GM18502 (cell line): ENCODE measurements at regions not wholly inside any gene's neighbourhood (a gene's known extent, or its start where the extent isn't known, plus 50 kb on each side); places are given as distances from the start of the nearest gene placed in this dataset.

Experiments used
- ATAC-seq: cut with Tn5 transposase; IDR thresholded peaks from one replicate; pipeline ENCODE4 v1.9.1; 2021; ENCODE audit warnings: mild to moderate bottlenecking; ENCODE audit not compliant: unreplicated experiment, poor library complexity

DNA sequence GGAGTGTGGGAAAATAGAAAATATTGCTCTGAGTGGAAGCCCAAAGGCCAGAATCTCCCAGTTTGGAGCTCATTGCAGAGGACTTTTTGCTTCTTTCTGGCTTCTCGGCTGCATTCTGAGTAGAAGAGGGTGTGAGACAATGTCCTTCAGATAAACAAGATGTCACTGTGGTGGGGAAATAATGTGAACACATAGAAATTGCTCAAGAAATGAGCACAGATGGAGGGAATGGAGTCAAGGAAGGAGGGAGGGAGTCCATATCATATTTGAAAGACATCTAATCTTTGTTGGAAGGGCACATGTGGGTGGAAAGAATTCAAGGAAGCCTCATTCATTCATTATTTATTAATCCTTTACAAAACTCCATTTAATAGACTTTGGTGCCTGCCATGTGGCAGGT is 145.3 kb downstream of the FAM43A start:
- no peak for ATAC-seq

GRCh38 chr3:194832346-194833104 is 146.8 kb downstream of the FAM43A start:
- ATAC-seq: no peak

- no peak for ATAC-seq
Measured at GRCh38 chr3:194833114-194833910, 147.6 kb downstream of the FAM43A start.

GRCh38 chr3:194836661-194837060 is 151.0 kb downstream of the FAM43A start:
- no peak for ATAC-seq

GRCh38 chr3:194837457-194838127 is 151.9 kb downstream of the FAM43A start:
- ATAC-seq: no peak

DNA sequence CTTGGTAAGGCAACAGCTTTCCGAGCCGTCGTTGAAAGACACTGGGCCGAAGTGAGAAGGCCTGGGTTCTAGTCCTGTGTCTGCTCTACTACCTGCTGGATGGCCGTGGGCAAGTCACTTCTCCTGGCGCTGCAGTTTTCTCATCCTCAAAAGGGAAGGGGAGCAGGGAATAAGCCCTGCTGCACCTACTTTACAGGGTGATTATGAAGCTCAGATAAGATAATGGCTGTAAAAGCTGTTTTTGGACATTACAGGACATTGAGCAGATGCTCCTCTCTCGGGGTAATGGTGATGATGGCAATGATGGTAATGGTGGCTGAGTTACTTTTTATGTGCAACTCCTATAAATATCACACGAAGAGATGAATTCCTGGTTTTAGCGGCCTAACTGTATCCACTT is 152.6 kb downstream of the FAM43A start:
- ATAC-seq: no peak

DNA sequence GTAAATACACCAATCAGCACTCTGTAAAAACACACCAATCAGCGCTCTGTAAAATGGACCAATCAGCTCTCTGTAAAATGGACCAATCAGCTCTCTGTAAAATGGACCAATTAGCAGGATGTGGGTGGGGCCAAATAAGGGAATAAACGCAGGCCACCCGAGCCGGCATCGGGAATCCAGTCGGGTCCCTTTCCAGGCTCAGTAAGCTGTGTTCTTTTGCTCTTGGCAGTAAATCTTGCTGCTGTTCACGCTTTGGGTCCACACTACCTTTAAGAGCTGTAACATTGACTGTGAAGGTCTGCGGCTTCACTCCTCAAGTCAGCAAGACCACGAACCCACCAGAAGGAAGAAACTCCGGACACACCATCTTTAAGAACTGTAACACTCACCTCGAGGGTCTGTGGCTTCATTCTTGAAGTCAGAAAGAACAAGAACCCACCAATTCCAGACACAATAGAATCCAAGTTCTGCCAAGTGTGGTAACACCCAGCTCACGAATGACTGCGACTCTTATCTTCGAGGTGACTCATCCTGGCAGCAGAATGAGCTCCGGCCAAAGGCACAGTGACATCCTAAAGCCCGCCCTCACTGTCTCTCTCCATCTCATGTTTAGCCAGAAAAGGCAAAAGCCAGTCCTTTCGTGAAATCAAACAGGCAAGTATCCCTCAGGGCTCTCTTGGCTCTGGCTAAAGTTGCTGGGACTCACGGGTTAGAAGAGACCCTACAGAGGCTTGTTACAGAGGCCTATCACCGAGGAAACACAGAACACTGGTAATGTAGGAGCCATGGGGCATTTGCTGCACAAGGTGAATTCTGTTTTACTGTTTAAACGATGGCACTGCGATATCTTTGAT is 155.2 kb downstream of the FAM43A start:
- no peak for ATAC-seq

- no peak for ATAC-seq
Measured at GRCh38 chr3:194841515-194841841, 155.8 kb downstream of the FAM43A start.

- no peak for ATAC-seq
Measured at GRCh38 chr3:194843556-194843955, 157.9 kb downstream of the FAM43A start.

DNA sequence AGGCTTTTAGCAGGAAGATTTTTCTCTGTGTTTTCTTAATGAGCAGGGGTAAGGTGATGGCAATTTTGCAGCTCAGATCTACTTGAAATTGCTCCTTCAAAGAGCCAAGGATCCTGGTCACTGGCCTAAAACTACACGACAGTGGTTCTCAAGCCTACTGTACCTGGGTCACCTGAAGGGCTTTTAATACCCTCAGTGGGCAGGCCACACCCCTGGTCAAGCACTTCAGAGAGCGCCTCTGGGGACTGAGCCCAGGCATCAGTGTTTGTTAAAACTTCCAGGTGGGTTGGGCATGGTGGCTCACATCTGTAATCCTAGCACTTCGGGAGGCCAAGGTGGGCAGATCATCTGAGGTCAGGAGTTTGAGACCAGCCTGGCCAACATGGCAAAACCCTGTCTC is 158.4 kb downstream of the FAM43A start:
- ATAC-seq: no peak

DNA sequence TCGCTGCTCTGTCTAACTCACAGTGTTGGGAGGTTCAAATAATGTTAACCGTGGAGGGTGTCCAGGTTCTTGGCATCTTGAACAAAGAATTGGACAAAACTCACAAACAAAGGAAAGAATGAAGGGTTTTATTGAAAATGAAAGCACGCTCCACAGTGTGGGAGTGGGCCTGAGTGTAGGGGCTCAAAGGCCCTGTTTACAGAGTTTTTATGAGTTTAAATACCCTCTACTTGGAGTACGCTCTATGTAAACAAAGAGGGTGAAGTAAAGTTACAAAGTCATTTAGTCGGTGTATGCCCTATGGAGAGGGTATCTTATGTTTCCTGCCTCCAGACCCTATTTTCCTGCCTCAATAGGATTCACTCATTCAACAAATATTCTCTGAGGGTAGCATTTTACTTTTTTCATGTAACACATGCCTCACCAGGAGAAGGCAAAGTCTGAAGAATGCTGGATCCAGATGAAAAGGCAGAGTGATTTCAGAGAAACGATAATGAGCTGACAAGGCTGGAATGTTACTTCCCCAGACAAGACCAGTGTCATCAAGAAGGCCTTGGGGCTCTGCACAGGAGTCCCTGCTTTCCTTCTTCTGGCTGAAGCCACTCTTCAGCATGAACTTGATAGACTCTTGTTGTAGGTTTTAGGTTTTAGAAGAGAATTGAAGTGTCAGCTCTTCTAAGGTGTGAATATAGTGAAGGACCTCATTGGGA is 163.6 kb downstream of the FAM43A start:
- no peak for ATAC-seq

GRCh38 chr3:194851254-194851653 is 165.6 kb downstream of the FAM43A start:
- ATAC-seq: no peak

DNA sequence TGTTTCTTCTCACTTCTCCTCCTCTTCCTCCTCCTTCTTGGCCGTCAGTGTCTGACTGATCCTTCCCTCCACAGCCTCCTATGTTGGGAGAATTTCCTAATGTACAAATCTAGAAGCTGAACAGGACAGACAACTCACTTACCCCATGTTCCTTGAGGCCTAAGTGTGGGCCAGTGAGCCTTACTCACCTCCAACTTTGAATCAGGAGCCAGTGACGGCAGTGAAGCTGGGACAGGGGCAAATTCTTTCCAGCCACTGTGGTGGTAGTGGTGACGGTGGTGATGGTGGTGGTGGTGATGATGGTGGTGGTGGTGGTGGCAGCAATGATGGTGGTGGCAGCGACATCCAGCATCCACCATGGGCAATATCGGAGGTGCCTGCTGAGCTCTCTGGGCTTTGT is 166.3 kb downstream of the FAM43A start:
- ATAC-seq: no peak

GRCh38 chr3:194852345-194852744 is 166.7 kb downstream of the FAM43A start:
- ATAC-seq: no peak

DNA sequence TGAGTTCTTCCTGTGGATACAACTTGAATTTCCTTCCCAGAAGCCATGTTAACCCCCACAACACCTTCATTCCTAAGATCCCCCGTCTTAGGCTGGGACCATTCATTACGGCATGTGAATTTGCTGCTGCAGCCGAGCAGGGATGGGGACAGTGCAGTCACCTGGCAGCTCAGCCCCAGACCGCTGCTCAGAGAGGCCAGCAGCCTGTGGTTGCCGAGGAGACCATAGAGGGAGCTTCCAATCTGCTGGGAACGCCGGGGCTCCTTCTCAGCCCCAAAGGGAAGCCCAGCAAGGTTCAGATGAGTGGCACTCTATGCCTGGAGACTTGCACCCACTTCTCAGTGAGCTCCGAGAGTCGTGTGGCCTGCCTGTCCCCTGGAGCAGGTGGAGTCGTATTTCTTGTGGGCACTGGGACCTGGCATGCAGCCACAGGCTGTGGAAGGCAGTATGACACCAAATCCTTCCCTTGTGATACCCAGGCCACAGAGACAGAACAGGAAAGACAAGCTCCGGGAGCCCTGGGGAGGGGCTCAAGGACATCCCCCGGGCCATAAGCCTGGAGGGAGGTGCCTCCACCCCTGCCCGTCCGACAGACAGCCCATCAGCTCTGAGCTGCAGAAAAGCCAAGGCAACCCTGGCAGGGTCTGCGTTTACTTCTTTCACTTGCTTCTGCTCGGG is 167.3 kb downstream of the FAM43A start:
- no peak for ATAC-seq

- no peak for ATAC-seq
Measured at GRCh38 chr3:194854206-194854605, 168.5 kb downstream of the FAM43A start.

DNA sequence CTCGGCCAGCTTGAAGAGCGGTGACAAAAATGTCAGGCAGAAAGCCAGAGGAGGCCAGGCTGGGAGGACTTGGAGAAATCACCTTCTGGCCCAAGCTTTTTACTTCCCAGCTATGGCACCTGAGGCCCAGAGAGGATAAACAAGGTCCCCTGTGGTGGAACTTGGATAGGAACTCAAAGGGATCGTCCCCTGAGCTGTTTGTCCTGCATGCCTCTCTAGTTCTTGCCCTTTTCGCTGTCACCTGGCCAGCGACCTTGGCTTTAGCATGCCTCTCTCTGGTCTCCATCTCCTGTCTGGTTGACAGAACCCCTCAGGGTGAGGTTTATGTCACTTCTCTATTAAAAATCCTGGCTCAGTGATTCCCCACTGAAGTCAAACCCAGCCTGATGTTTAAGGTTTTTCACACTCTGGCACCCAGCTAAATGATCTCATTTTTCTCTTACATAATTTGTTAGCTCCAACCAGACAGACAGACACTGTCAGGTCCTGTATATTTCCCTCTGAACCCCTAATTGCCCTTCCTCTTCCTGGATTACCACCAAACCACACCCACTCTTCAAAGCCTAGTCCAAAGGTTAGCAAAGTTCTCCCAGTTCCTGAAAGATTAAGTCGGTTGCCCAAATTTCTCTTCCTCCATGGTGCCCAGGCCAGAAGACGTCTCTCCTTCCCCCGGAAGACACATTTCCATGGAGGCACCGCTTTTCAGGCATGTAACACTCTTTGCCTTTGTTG is 169.1 kb downstream of the FAM43A start:
- ATAC-seq: no peak

GRCh38 chr3:194856296-194856695 is 170.6 kb downstream of the FAM43A start:
- ATAC-seq: no peak
